ENCODE measurements at regions not wholly inside any gene's neighbourhood (a gene's known extent, or its start where the extent isn't known, plus 50 kb on each side); places are given as distances from the start of the nearest gene placed in this dataset.

DNA sequence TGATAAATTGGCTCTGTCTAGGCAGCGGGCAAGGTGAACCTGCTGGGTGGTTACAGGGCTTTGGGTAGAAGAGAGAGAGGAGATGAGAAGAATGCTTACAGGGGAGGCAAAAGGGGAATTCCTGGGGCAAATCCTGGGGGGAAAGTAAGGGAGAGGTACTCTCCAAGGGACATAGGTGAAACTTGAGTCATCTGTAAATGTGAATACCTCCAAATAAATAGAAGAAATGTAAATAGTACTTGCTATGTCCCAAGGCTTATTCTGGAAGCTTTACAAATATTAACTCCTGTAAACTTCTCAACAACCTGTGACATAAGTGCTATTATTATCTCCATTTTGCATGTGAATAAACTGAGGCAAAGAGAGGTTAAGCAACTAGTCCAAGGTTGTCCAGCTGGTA lies 57.7 kb upstream of the CDK13 start:
- H3K4me3 ChIP-seq (replicated peaks in 1 of 2; ENCODE audit: low read depth in 1 of 2, low read length in 2 of 2): no peak overlapping the region
- no peak overlapping the region for H3K9ac ChIP-seq (ENCODE audit: low read length)
- ChIA-PET POLR2A (no interaction called here), RAD21 (ENCODE audit: low non-redundant PET in 1 of 2, low total read pairs in 2 of 2, uncharacterized antibody in 2 of 2, unreplicated experiment in 2 of 2) (no interaction called here), CTCF (no interaction called here)
- no peaks in the 10 kb centered on the region for H3K27me3 ChIP-seq (ENCODE audit: insufficient read depth, low read length)
- intact Hi-C loops (cut with micrococcal nuclease): no loop called here
- H3K9me2 ChIP-seq (ENCODE audit: insufficient read depth): no peaks in the 10 kb centered on the region
- no peaks in the 10 kb centered on the region for H3K9me3 ChIP-seq (ENCODE audit: control insufficient read depth in 1 of 2, insufficient read depth in 1 of 2, low read depth in 1 of 2, low read length in 2 of 2)
- no TSS peak for BruUV-seq (replicated peaks)
- ATAC-seq (no peak), DNase-seq (ENCODE audit: low read depth, low spot score) (no peak)
- H3K4me2 ChIP-seq (ENCODE audit: low read length): no peak overlapping the region
- H3K4me1 ChIP-seq (ENCODE audit: control insufficient read depth in 1 of 2, insufficient read depth in 2 of 2, low read length in 2 of 2): no peaks in the 10 kb centered on the region
- no peak overlapping the region for H2AFZ ChIP-seq (ENCODE audit: low read depth, low read length, poor library complexity, severe bottlenecking)
- H4K20me1 ChIP-seq (ENCODE audit: insufficient read depth): no peaks in the 10 kb centered on the region
- no peak for TF ChIP-seq CEBPB (IDR thresholded peaks at IDR 0.05; ENCODE audit: low read depth)
- H3K27ac ChIP-seq (ENCODE audit: low read depth, low read length): no peak overlapping the region
- H3K79me2 ChIP-seq (ENCODE audit: insufficient read depth, low read length): no peaks in the 10 kb centered on the region
- no peaks in the 10 kb centered on the region for H3K36me3 ChIP-seq (ENCODE audit: control insufficient read depth in 1 of 2, insufficient read depth in 2 of 2, low read length in 2 of 2)

DNA sequence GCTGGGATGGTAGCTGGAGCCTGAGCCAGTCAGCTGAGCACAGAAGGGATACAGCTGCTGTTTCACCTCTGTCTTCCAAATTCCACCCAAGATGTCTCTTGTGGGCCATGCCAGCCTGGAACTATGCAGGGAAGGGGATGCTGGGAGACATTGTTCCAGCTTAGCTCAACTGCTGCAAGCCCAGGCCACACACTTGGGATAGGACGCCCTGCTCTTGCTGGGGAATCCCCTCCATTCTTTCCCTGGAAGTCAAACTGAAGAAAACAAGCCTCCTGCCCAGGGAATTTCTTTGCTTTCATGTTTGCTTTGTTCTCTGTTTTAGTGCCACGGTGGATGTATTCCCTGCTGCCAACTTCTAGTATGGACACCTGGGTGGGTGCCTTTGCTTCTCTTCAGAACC lies 55.2 kb upstream of the CDK13 start:
- H3K4me2 ChIP-seq (ENCODE audit: low read length): no peak overlapping the region
- no peaks in the 10 kb centered on the region for H3K27me3 ChIP-seq (ENCODE audit: insufficient read depth, low read length)
- H3K9me2 ChIP-seq (ENCODE audit: insufficient read depth): no peaks in the 10 kb centered on the region
- no peaks in the 10 kb centered on the region for H3K79me2 ChIP-seq (ENCODE audit: insufficient read depth, low read length)
- H4K20me1 ChIP-seq (ENCODE audit: insufficient read depth): no peaks in the 10 kb centered on the region
- no peaks in the 10 kb centered on the region for H3K36me3 ChIP-seq (ENCODE audit: control insufficient read depth in 1 of 2, insufficient read depth in 2 of 2, low read length in 2 of 2)
- no peak overlapping the region for H3K4me3 ChIP-seq (replicated peaks in 1 of 2; ENCODE audit: low read depth in 1 of 2, low read length in 2 of 2)
- no peak for DNase-seq (ENCODE audit: low read depth, low spot score)
- H2AFZ ChIP-seq (ENCODE audit: low read depth, low read length, poor library complexity, severe bottlenecking): no peak overlapping the region
- CTCF ChIA-PET: interaction anchor here (0.9 kb wide), 1 partner anchor 158 kb away, joined by 3 read pairs; no protein-coding TSS in a partner anchor
- no peak for TF ChIP-seq TCF7L2 (IDR thresholded peaks at IDR 0.05; ENCODE audit: borderline replicate concordance, extremely low read depth, insufficient read depth, insufficient read length)
- no peaks in the 10 kb centered on the region for H3K4me1 ChIP-seq (ENCODE audit: control insufficient read depth in 1 of 2, insufficient read depth in 2 of 2, low read length in 2 of 2)
- H3K9ac ChIP-seq (ENCODE audit: low read length): no peak overlapping the region
- no peak for ATAC-seq
- no peaks in the 10 kb centered on the region for H3K9me3 ChIP-seq (ENCODE audit: control insufficient read depth in 1 of 2, insufficient read depth in 1 of 2, low read depth in 1 of 2, low read length in 2 of 2)
- intact Hi-C loops (cut with micrococcal nuclease): no loop called here
- BruUV-seq (replicated peaks): no TSS peak
- RAD21 ChIA-PET (ENCODE audit: low non-redundant PET in 1 of 2, low total read pairs in 2 of 2, uncharacterized antibody in 2 of 2, unreplicated experiment in 2 of 2): interaction anchor here in 1 of 2 experiments (0.6 kb wide), 1 partner anchor 1708 kb away, joined by 3 read pairs; no protein-coding TSS in a partner anchor
- H3K27ac ChIP-seq (ENCODE audit: low read depth, low read length): no peak overlapping the region
- POLR2A ChIA-PET: no interaction called here
